Peyer's patch (tissue), 4 donors: ENCODE measurements at regions not wholly inside any gene's neighbourhood (a gene's known extent, or its start where the extent isn't known, plus 50 kb on each side); places are given as distances from the start of the nearest gene placed in this dataset.

Source experiments
- POLR2A ChIP-seq, 2 donors: fragments of 450-650 bp; IDR thresholded peaks; one replicate each; pipeline ENCODE4 v1.5.1; 2017; ENCODE audit warnings: antibody characterized with exemption in 2 of 2, mild to moderate bottlenecking in 2 of 2, moderate library complexity in 2 of 2
- TF ChIP-seq, protein P1 (sequence below), 6 experiments: fragments of 450-650 bp in 4 of 6; fragments of 200-600 bp in 2 of 6; sonication (generic) in 1 of 6; IDR thresholded peaks; one replicate each; pipeline ENCODE4 v1.5.1; 2017 to 2019; ENCODE audit warnings: antibody characterized with exemption in 6 of 6, mild to moderate bottlenecking in 3 of 6, moderate library complexity in 1 of 6

GRCh38 chr6:103140308-103141027 lies 1719.3 kb downstream of the HACE1 start:
- TF ChIP-seq POLR2A (IDR thresholded peaks at IDR 0.05), result no peak
- TF ChIP-seq, protein P1, sequence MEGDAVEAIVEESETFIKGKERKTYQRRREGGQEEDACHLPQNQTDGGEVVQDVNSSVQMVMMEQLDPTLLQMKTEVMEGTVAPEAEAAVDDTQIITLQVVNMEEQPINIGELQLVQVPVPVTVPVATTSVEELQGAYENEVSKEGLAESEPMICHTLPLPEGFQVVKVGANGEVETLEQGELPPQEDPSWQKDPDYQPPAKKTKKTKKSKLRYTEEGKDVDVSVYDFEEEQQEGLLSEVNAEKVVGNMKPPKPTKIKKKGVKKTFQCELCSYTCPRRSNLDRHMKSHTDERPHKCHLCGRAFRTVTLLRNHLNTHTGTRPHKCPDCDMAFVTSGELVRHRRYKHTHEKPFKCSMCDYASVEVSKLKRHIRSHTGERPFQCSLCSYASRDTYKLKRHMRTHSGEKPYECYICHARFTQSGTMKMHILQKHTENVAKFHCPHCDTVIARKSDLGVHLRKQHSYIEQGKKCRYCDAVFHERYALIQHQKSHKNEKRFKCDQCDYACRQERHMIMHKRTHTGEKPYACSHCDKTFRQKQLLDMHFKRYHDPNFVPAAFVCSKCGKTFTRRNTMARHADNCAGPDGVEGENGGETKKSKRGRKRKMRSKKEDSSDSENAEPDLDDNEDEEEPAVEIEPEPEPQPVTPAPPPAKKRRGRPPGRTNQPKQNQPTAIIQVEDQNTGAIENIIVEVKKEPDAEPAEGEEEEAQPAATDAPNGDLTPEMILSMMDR (IDR thresholded peaks at IDR 0.05), result no peak
